Nucleus accumbens (tissue), 56 donors: ENCODE measurements at regions not wholly inside any gene's neighbourhood (a gene's known extent, or its start where the extent isn't known, plus 50 kb on each side); places are given as distances from the start of the nearest gene placed in this dataset.

ENCODE experiments used
- DNase-seq, 56 donors: peaks; one replicate each; lab custom pipeline; 2025; lab: John Stamatoyannopoulos, UW

GRCh38 chr7:145681159-145681558 is 435.4 kb upstream of the CNTNAP2 start:
- DNase-seq, result no peak

- DNase-seq, result no peak
Observed at GRCh38 chr7:145665499-145666258, 450.9 kb upstream of the CNTNAP2 start.

- DNase-seq, result no peak
Observed at GRCh38 chr7:145655666-145656065, 460.9 kb upstream of the CNTNAP2 start.

- no peak for DNase-seq
Observed at GRCh38 chr7:145645135-145645515, 471.5 kb upstream of the CNTNAP2 start.

- DNase-seq, result no peak
Observed at GRCh38 chr7:145644426-145645134, 472.0 kb upstream of the CNTNAP2 start.

GRCh38 chr7:145643981-145644380 is 472.6 kb upstream of the CNTNAP2 start:
- no peak for DNase-seq

- DNase-seq, result no peak
Observed at GRCh38 chr7:145633513-145633912, 483.1 kb upstream of the CNTNAP2 start.

- DNase-seq, result no peak
Observed at GRCh38 chr7:145624618-145625017, 492.0 kb upstream of the CNTNAP2 start.

- no peak for DNase-seq
Observed at GRCh38 chr7:145605963-145606362, 510.6 kb upstream of the CNTNAP2 start.

GRCh38 chr7:145599376-145599775 is 517.2 kb upstream of the CNTNAP2 start:
- DNase-seq, result no peak

GRCh38 chr7:145584401-145584800 is 532.2 kb upstream of the CNTNAP2 start:
- DNase-seq, result no peak

- DNase-seq, result no peak
Observed at GRCh38 chr7:145582742-145583303, 533.8 kb upstream of the CNTNAP2 start.

GRCh38 chr7:145557805-145558204 is 558.8 kb upstream of the CNTNAP2 start:
- no peak for DNase-seq

GRCh38 chr7:145543242-145543641 is 573.4 kb upstream of the CNTNAP2 start:
- DNase-seq, result no peak

GRCh38 chr7:145539910-145540309 is 576.7 kb upstream of the CNTNAP2 start:
- no peak for DNase-seq

GRCh38 chr7:145534301-145534700 is 582.3 kb upstream of the CNTNAP2 start:
- DNase-seq, result no peak

- DNase-seq, result no peak
Observed at GRCh38 chr7:145520284-145520683, 596.3 kb upstream of the CNTNAP2 start.

- no peak for DNase-seq
Observed at GRCh38 chr7:145511004-145511403, 605.6 kb upstream of the CNTNAP2 start.

- no peak for DNase-seq
Observed at GRCh38 chr7:145497911-145498525, 618.6 kb upstream of the CNTNAP2 start.

- DNase-seq, result no peak
Observed at GRCh38 chr7:145490356-145490755, 626.2 kb upstream of the CNTNAP2 start.

GRCh38 chr7:145489609-145490008 is 627.0 kb upstream of the CNTNAP2 start:
- no peak for DNase-seq
